ENCODE measurements at regions not wholly inside any gene's neighbourhood (a gene's known extent, or its start where the extent isn't known, plus 50 kb on each side); places are given as distances from the start of the nearest gene placed in this dataset.

DNA sequence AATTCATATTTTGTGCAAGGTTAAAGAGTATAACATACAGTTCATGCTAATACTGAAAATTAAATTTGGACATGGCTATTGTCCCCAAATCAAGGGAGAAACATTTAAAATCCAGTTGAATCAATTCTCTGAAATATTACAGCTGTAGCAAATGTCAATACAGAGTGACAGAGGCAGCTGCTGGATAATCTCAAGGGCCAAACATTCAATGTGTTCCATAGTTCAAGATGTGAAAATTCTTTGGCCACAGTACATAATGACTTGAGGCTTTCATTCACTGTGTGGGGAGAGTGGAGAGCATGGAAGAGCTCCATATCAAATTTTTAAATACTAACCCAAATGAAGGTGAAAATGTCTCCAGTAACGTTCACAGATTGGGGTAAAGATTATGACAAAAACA lies 1192.8 kb upstream of the CADM2 start:
- H3K4me3 ChIP-seq (ENCODE audit: low read depth, low read length): no peak overlapping the region
- TF ChIP-seq CTCF (IDR thresholded peaks at IDR 0.05; ENCODE audit: control insufficient read depth, extremely low read depth, insufficient read depth): no peak
- DNase-seq (ENCODE audit: low read depth): no peak

GRCh38 chr3:83769791-83770663 lies 1188.8 kb upstream of the CADM2 start:
- TF ChIP-seq CTCF (IDR thresholded peaks at IDR 0.05; ENCODE audit: control insufficient read depth, extremely low read depth, insufficient read depth): no peak
- DNase-seq (ENCODE audit: low read depth): no peak
- no peak overlapping the region for H3K4me3 ChIP-seq (ENCODE audit: low read depth, low read length)

GRCh38 chr3:83770664-83771402 lies 1188.0 kb upstream of the CADM2 start:
- no peak for DNase-seq (ENCODE audit: low read depth)
- no peak for TF ChIP-seq CTCF (IDR thresholded peaks at IDR 0.05; ENCODE audit: control insufficient read depth, extremely low read depth, insufficient read depth)
- H3K4me3 ChIP-seq (ENCODE audit: low read depth, low read length): no peak overlapping the region

DNA sequence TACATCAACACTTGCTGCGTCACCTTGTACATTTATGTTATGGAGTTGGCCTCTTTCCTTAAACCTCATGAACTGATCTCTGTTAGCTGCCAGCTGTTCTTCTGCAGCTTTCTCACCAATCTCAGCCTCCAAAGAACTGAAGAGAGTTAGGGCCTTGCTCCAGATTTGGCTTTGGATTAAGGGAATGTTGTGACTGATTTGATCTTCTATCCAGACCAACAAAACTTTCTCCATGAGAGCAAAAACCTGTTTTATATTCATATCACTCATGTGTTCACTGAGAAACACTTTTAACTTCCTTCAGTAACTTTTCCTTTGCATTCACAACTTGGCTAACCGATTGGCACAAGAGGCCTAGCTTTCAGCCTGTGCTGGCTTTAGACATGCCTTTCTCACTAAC lies 1156.0 kb upstream of the CADM2 start:
- H3K4me3 ChIP-seq (ENCODE audit: low read depth, low read length): no peak overlapping the region
- TF ChIP-seq CTCF (IDR thresholded peaks at IDR 0.05; ENCODE audit: control insufficient read depth, extremely low read depth, insufficient read depth): no peak
- DNase-seq (ENCODE audit: low read depth): no peak

DNA sequence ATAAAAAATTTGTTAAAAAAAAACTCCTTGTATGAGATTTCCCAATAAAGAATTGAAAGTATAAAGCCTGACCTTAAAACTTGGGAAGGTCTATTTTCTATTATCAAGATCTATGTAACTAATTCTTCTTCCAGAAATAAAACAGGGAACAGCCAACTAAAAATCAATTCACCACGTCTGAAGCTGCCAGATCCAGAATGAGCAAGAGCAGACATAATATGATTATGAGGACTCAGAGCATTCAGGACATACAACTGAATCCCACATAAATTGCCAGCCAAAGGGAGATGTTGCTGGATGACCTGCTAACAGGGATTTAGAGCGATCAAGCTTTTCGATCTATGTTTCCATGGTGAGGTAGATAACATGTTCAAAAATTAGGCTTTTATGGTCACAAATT lies 1151.3 kb upstream of the CADM2 start:
- no peak for DNase-seq (ENCODE audit: low read depth)
- no peak overlapping the region for H3K4me3 ChIP-seq (ENCODE audit: low read depth, low read length)
- no peak for TF ChIP-seq CTCF (IDR thresholded peaks at IDR 0.05; ENCODE audit: control insufficient read depth, extremely low read depth, insufficient read depth)

DNA sequence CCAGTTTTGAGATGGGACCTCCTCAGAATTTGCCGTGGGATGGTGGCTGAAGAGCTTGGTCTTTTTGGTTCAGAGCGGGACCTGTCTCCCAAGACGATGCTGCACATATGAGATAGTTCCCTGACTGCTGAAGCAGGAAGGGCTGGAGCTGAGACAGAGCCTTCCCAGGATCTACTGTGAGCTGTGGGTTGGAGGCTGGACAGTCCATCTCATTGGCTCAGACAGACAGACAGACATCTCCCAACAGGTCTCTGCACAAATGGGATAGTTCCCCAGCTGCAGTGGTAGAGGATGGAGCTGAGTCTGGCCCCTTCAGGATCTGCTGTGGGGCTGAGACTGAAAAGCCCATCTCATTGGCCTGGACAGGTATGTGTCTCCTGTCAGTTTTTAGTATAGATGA lies 1145.6 kb upstream of the CADM2 start:
- TF ChIP-seq CTCF (IDR thresholded peaks at IDR 0.05; ENCODE audit: control insufficient read depth, extremely low read depth, insufficient read depth): no peak
- DNase-seq (ENCODE audit: low read depth): no peak
- H3K4me3 ChIP-seq (ENCODE audit: low read depth, low read length): no peak overlapping the region
